ENCODE measurements at regions not wholly inside any gene's neighbourhood (a gene's known extent, or its start where the extent isn't known, plus 50 kb on each side); places are given as distances from the start of the nearest gene placed in this dataset.
"Not testable (repeated sequence)": the region's sequence is repeated elsewhere in the genome, so short reads cannot be mapped to it uniquely, and the experiment has no call there.

DNA sequence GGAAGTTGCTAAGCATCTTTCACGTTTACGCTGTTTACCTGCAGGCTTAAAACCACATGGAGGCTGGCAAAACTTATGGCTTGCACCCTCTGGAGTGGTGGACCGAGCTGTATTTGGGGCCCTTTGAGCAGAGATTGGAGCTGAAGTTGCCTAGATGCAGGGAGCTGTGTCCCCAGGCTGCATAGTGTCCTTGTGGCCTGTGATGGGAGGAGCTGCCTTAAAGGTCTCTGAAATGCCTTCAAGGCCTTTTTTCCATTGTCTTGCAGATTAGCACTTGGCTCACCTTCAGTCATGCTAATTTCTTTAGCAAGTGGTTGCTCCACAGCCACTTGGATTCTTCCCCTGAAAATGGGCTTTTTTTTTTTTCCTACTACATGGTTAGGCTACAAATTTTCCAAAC, 81.5 kb upstream of the CHD1 start (continued):
- TF ChIP-seq, protein P1, sequence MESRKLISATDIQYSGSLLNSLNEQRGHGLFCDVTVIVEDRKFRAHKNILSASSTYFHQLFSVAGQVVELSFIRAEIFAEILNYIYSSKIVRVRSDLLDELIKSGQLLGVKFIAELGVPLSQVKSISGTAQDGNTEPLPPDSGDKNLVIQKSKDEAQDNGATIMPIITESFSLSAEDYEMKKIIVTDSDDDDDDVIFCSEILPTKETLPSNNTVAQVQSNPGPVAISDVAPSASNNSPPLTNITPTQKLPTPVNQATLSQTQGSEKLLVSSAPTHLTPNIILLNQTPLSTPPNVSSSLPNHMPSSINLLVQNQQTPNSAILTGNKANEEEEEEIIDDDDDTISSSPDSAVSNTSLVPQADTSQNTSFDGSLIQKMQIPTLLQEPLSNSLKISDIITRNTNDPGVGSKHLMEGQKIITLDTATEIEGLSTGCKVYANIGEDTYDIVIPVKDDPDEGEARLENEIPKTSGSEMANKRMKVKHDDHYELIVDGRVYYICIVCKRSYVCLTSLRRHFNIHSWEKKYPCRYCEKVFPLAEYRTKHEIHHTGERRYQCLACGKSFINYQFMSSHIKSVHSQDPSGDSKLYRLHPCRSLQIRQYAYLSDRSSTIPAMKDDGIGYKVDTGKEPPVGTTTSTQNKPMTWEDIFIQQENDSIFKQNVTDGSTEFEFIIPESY (IDR thresholded peaks at IDR 0.05; ENCODE audit: extremely low read depth, insufficient replicate concordance, low read length) = no peak

DNA sequence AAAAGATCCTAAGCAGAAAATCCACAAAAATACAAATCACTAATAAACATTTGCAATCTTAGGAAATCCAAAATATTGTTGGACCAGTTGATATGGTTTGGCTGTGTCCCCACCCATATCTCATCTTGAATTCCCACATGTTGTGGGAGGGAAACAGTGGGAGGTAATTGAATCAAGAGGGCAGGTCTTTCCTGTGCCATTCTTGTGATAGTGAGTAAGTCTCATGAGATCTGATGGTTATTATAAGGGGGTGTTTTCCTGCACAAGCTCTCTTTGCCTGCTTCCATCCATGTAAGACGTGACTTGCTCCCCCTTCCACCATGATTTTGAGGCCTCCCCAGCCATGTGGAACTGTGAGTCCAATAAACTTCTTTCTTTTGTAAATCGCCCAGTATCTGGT, 79.2 kb upstream of the CHD1 start:
- H3K4me2 ChIP-seq (ENCODE audit: low read length); H3K79me2 ChIP-seq (ENCODE audit: insufficient read depth, low read length); H4K20me1 ChIP-seq (ENCODE audit: insufficient read depth); intact Hi-C loops (cut with micrococcal nuclease); H3K27me3 ChIP-seq (ENCODE audit: insufficient read depth, low read length); ATAC-seq; H3K9ac ChIP-seq (ENCODE audit: low read length); H3K4me1 ChIP-seq (ENCODE audit: control insufficient read depth in 1 of 2, insufficient read depth in 2 of 2, low read length in 2 of 2); H2AFZ ChIP-seq (ENCODE audit: low read depth, low read length, poor library complexity, severe bottlenecking); H3K36me3 ChIP-seq (ENCODE audit: control insufficient read depth in 1 of 2, insufficient read depth in 2 of 2, low read length in 2 of 2); POLR2A ChIA-PET; BruUV-seq (replicated peaks); H3K4me3 ChIP-seq (replicated peaks in 1 of 2; ENCODE audit: low read depth in 1 of 2, low read length in 2 of 2); RAD21 ChIA-PET (ENCODE audit: low non-redundant PET in 1 of 2, low total read pairs in 2 of 2, uncharacterized antibody in 2 of 2, unreplicated experiment in 2 of 2); H3K9me2 ChIP-seq (ENCODE audit: insufficient read depth); H3K27ac ChIP-seq (ENCODE audit: low read depth, low read length); DNase-seq (ENCODE audit: low read depth, low spot score); CTCF ChIA-PET; H3K9me3 ChIP-seq (ENCODE audit: control insufficient read depth in 1 of 2, insufficient read depth in 1 of 2, low read depth in 1 of 2, low read length in 2 of 2): not testable (repeated sequence)

DNA sequence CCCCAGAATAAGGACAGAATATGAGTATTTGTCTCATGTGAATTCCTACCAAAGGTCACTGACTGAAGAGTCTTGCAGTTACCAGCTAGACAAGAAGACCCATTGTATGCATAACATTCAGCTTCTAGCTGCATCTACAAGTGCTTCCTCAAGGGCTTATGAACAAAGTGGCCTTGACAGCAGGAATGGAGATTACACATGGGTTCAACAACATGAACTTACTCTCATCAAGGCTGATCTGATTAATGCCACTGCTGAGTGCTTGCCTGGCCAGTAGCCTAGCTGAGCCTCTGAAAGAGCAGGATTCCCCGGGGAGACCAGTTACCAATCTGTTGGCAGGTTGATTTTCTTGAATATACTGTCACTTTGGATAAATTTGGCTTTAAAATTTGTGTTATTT, 76.7 kb upstream of the CHD1 start:
- no peaks in the 10 kb centered on the region for H3K9me3 ChIP-seq (ENCODE audit: control insufficient read depth in 1 of 2, insufficient read depth in 1 of 2, low read depth in 1 of 2, low read length in 2 of 2)
- H3K36me3 ChIP-seq (ENCODE audit: control insufficient read depth in 1 of 2, insufficient read depth in 2 of 2, low read length in 2 of 2) = no peaks in the 10 kb centered on the region
- no peaks in the 10 kb centered on the region; the same call in 1 of the 2 replicates for H4K20me1 ChIP-seq (ENCODE audit: insufficient read depth)
- no peak overlapping the region for H3K4me2 ChIP-seq (ENCODE audit: low read length)
- no peak overlapping the region for H2AFZ ChIP-seq (ENCODE audit: low read depth, low read length, poor library complexity, severe bottlenecking)
- ATAC-seq = no peak
- DNase-seq (ENCODE audit: low read depth, low spot score) = no peak
- H3K27me3 ChIP-seq (ENCODE audit: insufficient read depth, low read length) = no peaks in the 10 kb centered on the region
- RAD21 ChIA-PET (ENCODE audit: low non-redundant PET in 1 of 2, low total read pairs in 2 of 2, uncharacterized antibody in 2 of 2, unreplicated experiment in 2 of 2) = no interaction called here
- H3K4me1 ChIP-seq (ENCODE audit: control insufficient read depth in 1 of 2, insufficient read depth in 2 of 2, low read length in 2 of 2) = no peaks in the 10 kb centered on the region
- H3K79me2 ChIP-seq (ENCODE audit: insufficient read depth, low read length) = no peaks in the 10 kb centered on the region
- H3K9ac ChIP-seq (ENCODE audit: low read length) = no peak overlapping the region
- 0 out of 2 replicates have a peak, but pooled peaks cover 3% of the 10 kb centered on the region for H3K9me2 ChIP-seq (ENCODE audit: insufficient read depth)
- intact Hi-C loops (cut with micrococcal nuclease) = no loop called here
- no peak overlapping the region for H3K27ac ChIP-seq (ENCODE audit: low read depth, low read length)
- no TSS peak for BruUV-seq (replicated peaks)
- H3K4me3 ChIP-seq (replicated peaks in 1 of 2; ENCODE audit: low read depth in 1 of 2, low read length in 2 of 2) = no peak overlapping the region
- POLR2A ChIA-PET = no interaction called here
- CTCF ChIA-PET = no interaction called here
- no peak for TF ChIP-seq ZNF274 (IDR thresholded peaks at IDR 0.05; ENCODE audit: low read depth, low read length)
- no peak for TF ChIP-seq FOSL1 (IDR thresholded peaks at IDR 0.05; ENCODE audit: low read depth)
- TF ChIP-seq, protein P2, sequence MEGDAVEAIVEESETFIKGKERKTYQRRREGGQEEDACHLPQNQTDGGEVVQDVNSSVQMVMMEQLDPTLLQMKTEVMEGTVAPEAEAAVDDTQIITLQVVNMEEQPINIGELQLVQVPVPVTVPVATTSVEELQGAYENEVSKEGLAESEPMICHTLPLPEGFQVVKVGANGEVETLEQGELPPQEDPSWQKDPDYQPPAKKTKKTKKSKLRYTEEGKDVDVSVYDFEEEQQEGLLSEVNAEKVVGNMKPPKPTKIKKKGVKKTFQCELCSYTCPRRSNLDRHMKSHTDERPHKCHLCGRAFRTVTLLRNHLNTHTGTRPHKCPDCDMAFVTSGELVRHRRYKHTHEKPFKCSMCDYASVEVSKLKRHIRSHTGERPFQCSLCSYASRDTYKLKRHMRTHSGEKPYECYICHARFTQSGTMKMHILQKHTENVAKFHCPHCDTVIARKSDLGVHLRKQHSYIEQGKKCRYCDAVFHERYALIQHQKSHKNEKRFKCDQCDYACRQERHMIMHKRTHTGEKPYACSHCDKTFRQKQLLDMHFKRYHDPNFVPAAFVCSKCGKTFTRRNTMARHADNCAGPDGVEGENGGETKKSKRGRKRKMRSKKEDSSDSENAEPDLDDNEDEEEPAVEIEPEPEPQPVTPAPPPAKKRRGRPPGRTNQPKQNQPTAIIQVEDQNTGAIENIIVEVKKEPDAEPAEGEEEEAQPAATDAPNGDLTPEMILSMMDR (IDR thresholded peaks at IDR 0.05 in 2 of 3, conservative IDR thresholded peaks at IDR 0.05 in 1 of 3; ENCODE audit: borderline replicate concordance in 1 of 3, insufficient read depth in 1 of 3, low read depth in 2 of 3, low read length in 2 of 3) = no peak
- TF ChIP-seq, protein P1 (IDR thresholded peaks at IDR 0.05; ENCODE audit: extremely low read depth, insufficient replicate concordance, low read length) = no peak
- TF ChIP-seq TCF7L2 (IDR thresholded peaks at IDR 0.05; ENCODE audit: borderline replicate concordance, extremely low read depth, insufficient read depth, insufficient read length) = no peak
- TF ChIP-seq, protein P3, sequence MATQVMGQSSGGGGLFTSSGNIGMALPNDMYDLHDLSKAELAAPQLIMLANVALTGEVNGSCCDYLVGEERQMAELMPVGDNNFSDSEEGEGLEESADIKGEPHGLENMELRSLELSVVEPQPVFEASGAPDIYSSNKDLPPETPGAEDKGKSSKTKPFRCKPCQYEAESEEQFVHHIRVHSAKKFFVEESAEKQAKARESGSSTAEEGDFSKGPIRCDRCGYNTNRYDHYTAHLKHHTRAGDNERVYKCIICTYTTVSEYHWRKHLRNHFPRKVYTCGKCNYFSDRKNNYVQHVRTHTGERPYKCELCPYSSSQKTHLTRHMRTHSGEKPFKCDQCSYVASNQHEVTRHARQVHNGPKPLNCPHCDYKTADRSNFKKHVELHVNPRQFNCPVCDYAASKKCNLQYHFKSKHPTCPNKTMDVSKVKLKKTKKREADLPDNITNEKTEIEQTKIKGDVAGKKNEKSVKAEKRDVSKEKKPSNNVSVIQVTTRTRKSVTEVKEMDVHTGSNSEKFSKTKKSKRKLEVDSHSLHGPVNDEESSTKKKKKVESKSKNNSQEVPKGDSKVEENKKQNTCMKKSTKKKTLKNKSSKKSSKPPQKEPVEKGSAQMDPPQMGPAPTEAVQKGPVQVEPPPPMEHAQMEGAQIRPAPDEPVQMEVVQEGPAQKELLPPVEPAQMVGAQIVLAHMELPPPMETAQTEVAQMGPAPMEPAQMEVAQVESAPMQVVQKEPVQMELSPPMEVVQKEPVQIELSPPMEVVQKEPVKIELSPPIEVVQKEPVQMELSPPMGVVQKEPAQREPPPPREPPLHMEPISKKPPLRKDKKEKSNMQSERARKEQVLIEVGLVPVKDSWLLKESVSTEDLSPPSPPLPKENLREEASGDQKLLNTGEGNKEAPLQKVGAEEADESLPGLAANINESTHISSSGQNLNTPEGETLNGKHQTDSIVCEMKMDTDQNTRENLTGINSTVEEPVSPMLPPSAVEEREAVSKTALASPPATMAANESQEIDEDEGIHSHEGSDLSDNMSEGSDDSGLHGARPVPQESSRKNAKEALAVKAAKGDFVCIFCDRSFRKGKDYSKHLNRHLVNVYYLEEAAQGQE (IDR thresholded peaks at IDR 0.05; ENCODE audit: low read depth) = no peak
